Ramos (cell line): ENCODE measurements at regions not wholly inside any gene's neighbourhood (a gene's known extent, or its start where the extent isn't known, plus 50 kb on each side); places are given as distances from the start of the nearest gene placed in this dataset.
"Not testable (repeated sequence)": the region's sequence is repeated elsewhere in the genome, so short reads cannot be mapped to it uniquely, and the experiment has no call there.

Source experiments
- in situ Hi-C: fragments of 300-500 bp; cut with MboI; formaldehyde crosslinking; loops from one replicate; pipeline ENCODE4 v1.14.3; 2022; ENCODE audit warnings: low sequenced_read_pairs; ENCODE audit not compliant: unreplicated experiment

GRCh38 chrX:2577844-2578466 is 77.2 kb upstream of the DHRSX start:
- in situ Hi-C loops: no loop called here

GRCh38 chrX:2576793-2577192 is 76.0 kb upstream of the DHRSX start:
- in situ Hi-C loops: no loop called here

GRCh38 chrX:2574271-2574670 is 73.5 kb upstream of the DHRSX start:
- in situ Hi-C loops: no loop called here

- in situ Hi-C loops: no loop called here
Observed at GRCh38 chrX:2572740-2573139, 72.0 kb upstream of the DHRSX start.

GRCh38 chrX:2568125-2568524 is 67.3 kb upstream of the DHRSX start:
- in situ Hi-C loops: no loop called here

GRCh38 chrX:2566055-2566454 is 65.3 kb upstream of the DHRSX start:
- in situ Hi-C loops: no loop called here

- in situ Hi-C loops: no loop called here
Observed at GRCh38 chrX:2561456-2561855, 60.7 kb upstream of the DHRSX start.

GRCh38 chrX:2559124-2559523 is 58.3 kb upstream of the DHRSX start:
- in situ Hi-C loops: no loop called here

GRCh38 chrX:2554891-2555290 is 54.1 kb upstream of the DHRSX start:
- in situ Hi-C loops: no loop called here

GRCh38 chrX:2554066-2554465 is 53.3 kb upstream of the DHRSX start:
- in situ Hi-C loops: not testable (repeated sequence)

- in situ Hi-C loops: no loop called here
Observed at GRCh38 chrX:2552621-2553201, 51.9 kb upstream of the DHRSX start.

GRCh38 chrX:2550328-2551020 is 49.7 kb upstream of the DHRSX start:
- in situ Hi-C loops: no loop called here
